Chondrocyte (in vitro differentiated cells): ENCODE measurements at regions not wholly inside any gene's neighbourhood (a gene's known extent, or its start where the extent isn't known, plus 50 kb on each side); places are given as distances from the start of the nearest gene placed in this dataset.
"Not testable (repeated sequence)": the region's sequence is repeated elsewhere in the genome, so short reads cannot be mapped to it uniquely, and the experiment has no call there.

ENCODE experiments used
- DNase-seq: peaks from one replicate; pipeline ENCODE4 v3.0.0; 2021; ENCODE audit warnings: mixed read lengths, low spot score
- H3K27ac Mint-ChIP-seq: one replicate; pipeline ENCODE4 v1.8.0; 2021; ENCODE audit warnings: mild to moderate bottlenecking, moderate library complexity, mixed read lengths; ENCODE audit not compliant: unreplicated experiment
- H3K27me3 Mint-ChIP-seq: 2 replicates; pipeline ENCODE4 v1.8.0; 2021; ENCODE audit warnings: low read depth, mixed read lengths
- H3K36me3 Mint-ChIP-seq: 2 replicates; pipeline ENCODE4 v1.8.0; 2021; ENCODE audit warnings: low read depth, mixed read lengths
- H3K4me1 Mint-ChIP-seq: 2 replicates; pipeline ENCODE4 v1.8.0; 2021; ENCODE audit warnings: low read depth, mild to moderate bottlenecking, mixed read lengths
- H3K4me3 Mint-ChIP-seq: one replicate; pipeline ENCODE4 v1.8.0; 2021; ENCODE audit warnings: mild to moderate bottlenecking, moderate library complexity, mixed read lengths; ENCODE audit not compliant: unreplicated experiment
- H3K9me3 Mint-ChIP-seq: 2 replicates; pipeline ENCODE4 v1.8.0; 2021; ENCODE audit warnings: low read depth, mixed read lengths

- H3K4me3 Mint-ChIP-seq, H3K36me3 Mint-ChIP-seq, DNase-seq, H3K27me3 Mint-ChIP-seq, H3K9me3 Mint-ChIP-seq, H3K27ac Mint-ChIP-seq, H3K4me1 Mint-ChIP-seq: not testable (repeated sequence)
Measured at GRCh38 chr2:110310988-110311475, 98.7 kb upstream of the MTLN start.

- H3K4me3 Mint-ChIP-seq, H3K27me3 Mint-ChIP-seq, H3K4me1 Mint-ChIP-seq, H3K36me3 Mint-ChIP-seq, H3K9me3 Mint-ChIP-seq, H3K27ac Mint-ChIP-seq, DNase-seq: not testable (repeated sequence)
Measured at GRCh38 chr2:110308728-110309127, 96.4 kb upstream of the MTLN start.

GRCh38 chr2:110292807-110293206 is 80.5 kb upstream of the MTLN start:
- DNase-seq, H3K4me3 Mint-ChIP-seq, H3K27ac Mint-ChIP-seq, H3K4me1 Mint-ChIP-seq, H3K27me3 Mint-ChIP-seq, H3K9me3 Mint-ChIP-seq, H3K36me3 Mint-ChIP-seq: not testable (repeated sequence)

- not testable (repeated sequence) for H3K27me3 Mint-ChIP-seq, H3K27ac Mint-ChIP-seq, H3K4me3 Mint-ChIP-seq, H3K9me3 Mint-ChIP-seq, H3K4me1 Mint-ChIP-seq, DNase-seq, H3K36me3 Mint-ChIP-seq
Measured at GRCh38 chr2:110291909-110292579, 79.7 kb upstream of the MTLN start.

GRCh38 chr2:110287817-110288216 is 75.5 kb upstream of the MTLN start:
- not testable (repeated sequence) for H3K4me1 Mint-ChIP-seq, H3K9me3 Mint-ChIP-seq

GRCh38 chr2:110287253-110287652 is 74.9 kb upstream of the MTLN start:
- not testable (repeated sequence) for H3K36me3 Mint-ChIP-seq, H3K4me3 Mint-ChIP-seq, H3K4me1 Mint-ChIP-seq, H3K27ac Mint-ChIP-seq, H3K9me3 Mint-ChIP-seq, H3K27me3 Mint-ChIP-seq, DNase-seq

More at GRCh38 chr2:110287817-110288216, 75.5 kb upstream of the MTLN start:
- not testable (repeated sequence) for H3K36me3 Mint-ChIP-seq, H3K27me3 Mint-ChIP-seq, H3K27ac Mint-ChIP-seq, H3K4me3 Mint-ChIP-seq, DNase-seq

- not testable (repeated sequence) for H3K9me3 Mint-ChIP-seq, H3K27ac Mint-ChIP-seq, H3K4me3 Mint-ChIP-seq, DNase-seq, H3K27me3 Mint-ChIP-seq, H3K4me1 Mint-ChIP-seq, H3K36me3 Mint-ChIP-seq
Measured at GRCh38 chr2:110285002-110285401, 72.7 kb upstream of the MTLN start.

- not testable (repeated sequence) for H3K36me3 Mint-ChIP-seq, H3K9me3 Mint-ChIP-seq, H3K27ac Mint-ChIP-seq, DNase-seq, H3K4me1 Mint-ChIP-seq, H3K4me3 Mint-ChIP-seq, H3K27me3 Mint-ChIP-seq
Measured at GRCh38 chr2:110280804-110281203, 68.5 kb upstream of the MTLN start.

- not testable (repeated sequence) for H3K27ac Mint-ChIP-seq, H3K27me3 Mint-ChIP-seq, H3K4me1 Mint-ChIP-seq, H3K9me3 Mint-ChIP-seq, DNase-seq, H3K4me3 Mint-ChIP-seq, H3K36me3 Mint-ChIP-seq
Measured at GRCh38 chr2:110277054-110277453, 64.7 kb upstream of the MTLN start.

- H3K27me3 Mint-ChIP-seq, H3K4me1 Mint-ChIP-seq: not testable (repeated sequence)
Measured at GRCh38 chr2:110276092-110276491, 63.7 kb upstream of the MTLN start.

GRCh38 chr2:110269674-110270073 is 57.3 kb upstream of the MTLN start:
- H3K36me3 Mint-ChIP-seq, H3K9me3 Mint-ChIP-seq, H3K27me3 Mint-ChIP-seq, H3K27ac Mint-ChIP-seq, H3K4me1 Mint-ChIP-seq, H3K4me3 Mint-ChIP-seq, DNase-seq: not testable (repeated sequence)

More at GRCh38 chr2:110276092-110276491, 63.7 kb upstream of the MTLN start:
- not testable (repeated sequence) for H3K9me3 Mint-ChIP-seq, H3K4me3 Mint-ChIP-seq, DNase-seq, H3K36me3 Mint-ChIP-seq, H3K27ac Mint-ChIP-seq
